HCEC 1CT (cell line): ENCODE measurements at regions not wholly inside any gene's neighbourhood (a gene's known extent, or its start where the extent isn't known, plus 50 kb on each side); places are given as distances from the start of the nearest gene placed in this dataset.
"Not testable (repeated sequence)": the region's sequence is repeated elsewhere in the genome, so short reads cannot be mapped to it uniquely, and the experiment has no call there.

Experiments
- DNase-seq: peaks from one replicate; pipeline ENCODE4 v3.0.0-alpha.2; 2017

- DNase-seq: no peak
These were observed 68.1 kb upstream of the DLG1 start for GRCh38 chr3:197366301-197367044.

- no peak for DNase-seq
These were observed 67.2 kb upstream of the DLG1 start for GRCh38 chr3:197365586-197365985.

DNA sequence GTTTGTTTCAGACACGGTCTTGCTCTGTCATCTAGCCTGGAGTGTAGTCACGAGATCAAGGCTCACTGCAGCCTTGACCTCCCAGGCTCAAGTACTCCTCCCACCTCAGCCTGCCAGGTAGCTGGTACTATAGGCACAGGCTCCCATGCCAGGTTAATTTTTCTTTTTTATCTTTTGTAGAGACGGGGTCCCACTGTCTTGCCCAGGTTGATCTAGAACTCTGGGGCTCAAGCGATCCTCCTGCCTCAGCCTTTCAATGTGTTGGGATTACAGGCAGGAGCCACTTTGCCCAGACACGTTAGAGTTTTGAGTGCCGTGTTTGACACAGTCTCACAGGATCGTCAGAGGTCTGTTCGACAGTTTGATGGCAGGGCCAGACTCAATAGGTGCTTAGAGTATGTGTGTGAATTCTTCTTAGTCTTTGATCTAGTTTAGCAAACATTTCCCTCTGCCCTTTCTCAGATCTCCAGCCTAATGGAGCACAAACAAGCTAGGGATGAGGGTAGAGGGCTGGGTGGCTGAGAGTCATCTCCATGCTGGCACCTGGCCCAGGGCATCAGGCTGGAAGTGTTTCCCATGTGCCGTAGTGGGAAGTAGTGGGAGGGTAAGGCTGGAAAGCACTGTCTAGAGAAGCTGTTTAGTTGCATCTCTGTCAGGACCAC is 66.1 kb upstream of the DLG1 start:
- DNase-seq: no peak

DNA sequence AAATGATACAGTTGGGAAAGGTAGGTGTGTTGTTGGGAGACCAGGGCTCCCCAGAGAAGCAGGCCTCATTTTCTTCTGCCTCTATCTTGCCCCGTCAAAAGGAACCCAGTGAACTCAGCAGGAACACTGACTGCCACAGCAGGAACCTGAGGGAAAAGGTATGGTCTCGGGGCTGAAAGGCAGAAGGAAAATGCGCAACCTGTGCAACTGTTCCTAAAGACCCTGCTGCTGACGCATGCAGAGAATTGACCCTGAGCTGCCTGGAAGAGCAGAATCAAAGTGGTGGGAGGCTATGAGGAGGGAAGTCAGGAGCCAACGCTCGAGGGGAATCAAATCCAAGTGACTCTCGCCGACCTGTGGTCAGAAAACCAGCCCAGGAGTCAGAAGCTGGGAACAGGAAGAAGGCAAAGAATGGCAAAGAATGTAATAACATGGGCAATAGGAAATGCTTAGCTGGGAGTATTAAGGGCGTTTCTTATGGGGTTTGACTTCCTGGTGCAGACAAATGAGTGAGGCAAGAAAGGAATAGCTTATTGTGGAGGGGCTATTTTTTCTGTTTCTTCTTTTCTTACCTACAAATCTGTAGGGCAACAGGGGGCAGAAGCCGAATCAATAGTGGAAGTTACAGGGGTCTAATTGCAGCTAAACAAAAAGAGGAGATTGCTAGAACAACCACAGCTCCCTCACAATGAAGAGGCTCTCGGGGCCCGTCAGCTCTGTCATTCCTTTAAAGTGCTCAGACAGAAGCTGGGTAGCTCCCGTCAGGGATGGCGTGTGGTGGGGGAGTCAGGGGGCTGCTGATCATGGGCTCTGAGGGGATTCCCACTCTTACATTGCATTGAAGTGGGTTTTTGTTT is 65.4 kb upstream of the DLG1 start:
- no peak for DNase-seq

- no peak for DNase-seq
These were observed 63.7 kb upstream of the DLG1 start for GRCh38 chr3:197362081-197362480.

- DNase-seq: not testable (repeated sequence)
These were observed 61.7 kb upstream of the DLG1 start for GRCh38 chr3:197360095-197360494.

DNA sequence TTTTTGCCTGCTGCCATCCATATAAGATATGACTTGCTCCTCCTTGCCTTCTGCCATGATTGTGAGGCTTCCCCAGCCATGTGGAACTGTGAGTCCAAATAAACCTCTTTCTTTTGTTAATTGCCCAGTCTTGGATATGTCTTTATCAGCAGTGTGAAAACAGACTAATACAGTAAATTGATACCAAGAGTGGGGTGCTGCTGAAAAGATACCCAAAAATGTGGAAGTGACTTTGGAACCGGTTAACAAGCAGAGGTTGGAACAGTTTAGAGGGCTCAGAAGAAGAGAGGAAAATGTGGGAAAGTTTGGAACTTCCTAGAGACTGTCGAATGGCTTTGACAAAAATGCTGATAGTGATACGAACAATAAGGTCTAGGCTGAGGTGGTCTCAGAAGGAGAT is 61.1 kb upstream of the DLG1 start:
- not testable (repeated sequence) for DNase-seq

DNA sequence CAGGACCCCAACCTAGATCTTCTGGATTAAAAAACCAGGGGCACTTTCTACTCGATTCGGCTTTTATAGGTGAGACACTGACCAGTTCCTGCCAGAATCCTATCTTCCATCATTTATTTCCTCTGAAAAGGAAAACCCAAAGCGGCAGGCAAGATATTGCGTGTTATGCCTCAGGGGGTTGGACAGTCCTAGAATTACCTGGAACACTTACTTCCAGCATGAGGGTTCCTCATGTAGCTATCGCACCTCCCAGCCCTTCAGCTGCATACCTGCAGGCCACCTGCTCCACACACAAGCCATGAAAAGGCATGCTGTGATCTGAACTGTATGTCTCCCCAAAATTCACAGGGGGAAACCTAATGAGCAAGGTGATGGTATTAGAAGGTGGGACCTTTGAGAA is 58.3 kb upstream of the DLG1 start:
- DNase-seq: no peak

DNA sequence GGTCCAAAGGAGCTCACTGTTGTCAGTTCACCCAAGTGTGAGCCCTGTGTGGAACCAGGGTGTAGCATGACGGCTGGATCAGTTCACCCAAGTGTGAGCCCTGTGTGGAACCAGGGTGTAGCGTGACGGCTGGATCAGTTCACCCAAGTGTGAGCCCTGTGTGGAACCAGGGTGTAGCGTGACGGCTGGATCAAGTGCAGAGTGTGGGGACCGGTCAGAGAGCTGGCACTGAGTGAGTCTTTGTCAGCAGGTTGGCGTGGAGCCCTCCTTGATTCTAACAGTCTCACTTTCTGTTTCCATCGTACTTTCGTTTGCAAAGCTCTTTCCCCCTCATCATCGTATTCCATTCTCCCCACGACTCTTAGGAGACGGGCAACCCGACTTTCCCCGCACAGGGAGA is 57.9 kb upstream of the DLG1 start:
- no peak for DNase-seq

GRCh38 chr3:197355713-197356112 is 57.3 kb upstream of the DLG1 start:
- DNase-seq: no peak

DNA sequence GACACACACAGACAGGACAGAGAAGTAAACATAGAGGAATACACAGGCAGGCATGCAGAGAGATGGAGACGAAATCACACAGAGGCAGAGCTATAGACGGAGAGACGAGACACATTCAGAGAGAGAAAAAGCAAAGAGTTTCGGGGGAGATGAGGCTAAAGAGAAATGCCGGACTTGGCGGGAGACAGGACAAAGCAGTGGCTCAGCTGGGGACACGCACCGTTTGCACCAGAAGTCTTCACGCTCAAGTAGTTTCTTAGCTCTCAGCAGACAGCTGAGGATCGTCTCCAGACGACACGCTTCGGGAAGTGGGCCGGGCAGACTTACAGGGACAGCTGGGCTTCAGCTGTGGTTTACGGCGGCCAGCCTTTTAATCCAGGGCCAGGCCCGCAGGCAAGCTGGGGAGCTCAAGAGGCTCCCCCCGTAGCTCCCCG is 56.2 kb upstream of the DLG1 start:
- peak; percentile 72 for DNase-seq

DNA sequence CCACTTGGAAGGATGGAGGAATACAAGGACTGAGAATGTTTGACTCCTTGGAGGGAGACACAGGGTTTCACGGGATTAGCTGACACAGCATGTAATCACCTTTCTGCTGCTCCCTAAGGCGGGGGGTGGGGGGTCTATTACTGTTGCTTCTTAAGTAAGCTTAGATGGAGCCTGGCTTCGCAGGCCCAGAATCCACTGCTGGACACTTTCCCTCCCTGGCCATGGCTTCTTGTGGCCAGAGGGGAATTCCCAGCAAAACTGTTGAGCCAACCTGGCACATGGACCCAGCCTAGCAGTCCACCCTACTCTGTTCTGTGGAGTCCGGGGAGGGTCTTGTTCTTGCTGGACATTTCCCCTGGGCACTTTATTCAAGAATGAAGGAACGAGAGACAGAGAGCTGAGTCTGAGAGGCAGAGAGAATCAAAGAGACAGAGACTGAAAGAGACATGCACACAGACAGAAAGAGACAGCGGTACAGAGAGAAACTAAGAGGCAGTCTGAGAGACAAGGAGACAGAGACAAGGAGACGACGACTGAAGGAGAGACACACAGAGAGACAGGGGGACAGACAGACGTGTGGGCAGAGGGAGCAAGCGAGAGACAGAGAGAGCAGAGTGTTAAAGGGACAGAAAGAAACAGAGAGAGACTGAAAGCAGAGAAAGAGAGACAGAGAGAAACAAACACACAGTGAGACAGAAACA is 55.6 kb upstream of the DLG1 start:
- DNase-seq: peak; percentile 16

GRCh38 chr3:197353001-197353866 is 54.8 kb upstream of the DLG1 start:
- DNase-seq: no peak

DNA sequence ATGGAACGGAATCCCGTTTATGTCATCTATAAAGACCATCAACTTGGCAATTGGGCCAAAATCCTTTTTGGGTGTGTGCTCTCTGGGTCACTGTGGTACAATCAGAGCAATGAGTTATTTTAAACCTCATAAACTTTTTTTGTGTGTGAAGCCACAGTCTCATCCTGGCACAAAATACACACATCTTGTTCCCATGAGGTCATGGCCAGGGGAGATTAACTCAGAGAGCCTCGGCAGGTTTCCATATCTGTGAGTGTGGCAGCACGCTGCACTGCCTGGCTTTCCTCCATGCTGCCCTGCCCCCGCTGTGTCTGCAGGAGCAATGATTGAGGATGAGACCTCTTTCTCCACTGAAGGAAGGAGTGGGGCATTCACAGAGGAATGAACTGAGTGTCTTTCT is 54.0 kb upstream of the DLG1 start:
- peak; percentile 59 for DNase-seq

DNA sequence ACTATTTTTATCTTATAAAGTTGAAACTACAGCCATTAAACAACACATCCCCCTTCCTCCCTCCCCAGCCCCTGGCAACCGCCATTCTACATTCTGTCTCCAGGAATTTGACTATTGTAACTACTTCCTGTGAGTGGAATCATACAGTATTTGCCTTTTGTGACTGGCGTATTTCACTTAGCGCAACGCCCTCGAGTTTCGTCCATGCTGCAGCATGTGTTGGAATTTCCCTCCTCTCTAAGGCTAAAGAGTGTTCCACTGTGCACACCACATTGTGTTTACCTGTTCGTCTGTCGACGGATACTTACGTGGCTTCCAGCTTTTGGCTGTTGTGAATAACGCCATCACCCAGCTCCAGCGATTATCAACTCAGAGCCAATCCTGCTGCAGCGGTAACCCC is 52.0 kb upstream of the DLG1 start:
- DNase-seq: no peak

- DNase-seq: no peak
These were observed 51.0 kb upstream of the DLG1 start for GRCh38 chr3:197349368-197349767.
